ENCODE measurements at regions not wholly inside any gene's neighbourhood (a gene's known extent, or its start where the extent isn't known, plus 50 kb on each side); places are given as distances from the start of the nearest gene placed in this dataset.

DNA sequence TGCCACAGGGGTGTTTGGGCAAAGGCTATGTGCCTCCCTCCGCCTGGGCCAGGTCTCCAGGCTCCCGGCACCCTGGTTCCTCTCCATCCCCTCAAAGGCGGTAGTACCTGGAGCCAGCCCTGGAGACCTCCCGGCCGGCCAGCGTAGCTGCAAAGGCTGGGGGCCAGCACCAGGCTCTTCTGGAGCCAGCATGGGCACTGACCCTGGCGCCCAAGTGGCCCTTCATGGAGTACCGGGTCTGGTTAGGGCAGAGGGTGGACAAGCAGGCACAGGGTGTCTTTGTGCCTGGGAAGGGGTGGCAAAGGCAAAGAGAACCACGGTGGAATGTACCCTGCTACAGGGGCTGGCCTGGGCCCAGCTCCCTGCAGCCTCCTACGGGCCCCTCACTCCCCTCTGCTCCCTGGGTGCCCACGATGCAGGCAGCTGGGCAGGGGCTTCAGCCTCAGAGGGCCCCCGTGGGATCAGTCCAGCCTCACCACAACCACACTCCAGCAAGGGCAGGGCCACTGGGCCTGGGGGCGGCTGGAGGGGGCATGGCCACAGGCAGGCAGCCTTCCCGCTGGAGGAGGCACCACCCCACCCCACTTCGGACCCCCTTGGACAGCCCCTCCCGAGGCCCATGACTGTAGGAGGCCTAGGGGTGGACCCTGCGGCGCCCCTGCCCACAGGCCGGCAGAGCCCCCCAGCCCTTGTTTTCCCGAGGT, 112.9 kb upstream of the NKX1-1 start:
- TF ChIP-seq, protein P1, sequence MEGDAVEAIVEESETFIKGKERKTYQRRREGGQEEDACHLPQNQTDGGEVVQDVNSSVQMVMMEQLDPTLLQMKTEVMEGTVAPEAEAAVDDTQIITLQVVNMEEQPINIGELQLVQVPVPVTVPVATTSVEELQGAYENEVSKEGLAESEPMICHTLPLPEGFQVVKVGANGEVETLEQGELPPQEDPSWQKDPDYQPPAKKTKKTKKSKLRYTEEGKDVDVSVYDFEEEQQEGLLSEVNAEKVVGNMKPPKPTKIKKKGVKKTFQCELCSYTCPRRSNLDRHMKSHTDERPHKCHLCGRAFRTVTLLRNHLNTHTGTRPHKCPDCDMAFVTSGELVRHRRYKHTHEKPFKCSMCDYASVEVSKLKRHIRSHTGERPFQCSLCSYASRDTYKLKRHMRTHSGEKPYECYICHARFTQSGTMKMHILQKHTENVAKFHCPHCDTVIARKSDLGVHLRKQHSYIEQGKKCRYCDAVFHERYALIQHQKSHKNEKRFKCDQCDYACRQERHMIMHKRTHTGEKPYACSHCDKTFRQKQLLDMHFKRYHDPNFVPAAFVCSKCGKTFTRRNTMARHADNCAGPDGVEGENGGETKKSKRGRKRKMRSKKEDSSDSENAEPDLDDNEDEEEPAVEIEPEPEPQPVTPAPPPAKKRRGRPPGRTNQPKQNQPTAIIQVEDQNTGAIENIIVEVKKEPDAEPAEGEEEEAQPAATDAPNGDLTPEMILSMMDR (IDR thresholded peaks at IDR 0.05; ENCODE audit: borderline replicate concordance, insufficient read depth, low read depth, low read length) = no peak
- H3K4me3 ChIP-seq (ENCODE audit: low read depth, low read length) = no peak overlapping the region

DNA sequence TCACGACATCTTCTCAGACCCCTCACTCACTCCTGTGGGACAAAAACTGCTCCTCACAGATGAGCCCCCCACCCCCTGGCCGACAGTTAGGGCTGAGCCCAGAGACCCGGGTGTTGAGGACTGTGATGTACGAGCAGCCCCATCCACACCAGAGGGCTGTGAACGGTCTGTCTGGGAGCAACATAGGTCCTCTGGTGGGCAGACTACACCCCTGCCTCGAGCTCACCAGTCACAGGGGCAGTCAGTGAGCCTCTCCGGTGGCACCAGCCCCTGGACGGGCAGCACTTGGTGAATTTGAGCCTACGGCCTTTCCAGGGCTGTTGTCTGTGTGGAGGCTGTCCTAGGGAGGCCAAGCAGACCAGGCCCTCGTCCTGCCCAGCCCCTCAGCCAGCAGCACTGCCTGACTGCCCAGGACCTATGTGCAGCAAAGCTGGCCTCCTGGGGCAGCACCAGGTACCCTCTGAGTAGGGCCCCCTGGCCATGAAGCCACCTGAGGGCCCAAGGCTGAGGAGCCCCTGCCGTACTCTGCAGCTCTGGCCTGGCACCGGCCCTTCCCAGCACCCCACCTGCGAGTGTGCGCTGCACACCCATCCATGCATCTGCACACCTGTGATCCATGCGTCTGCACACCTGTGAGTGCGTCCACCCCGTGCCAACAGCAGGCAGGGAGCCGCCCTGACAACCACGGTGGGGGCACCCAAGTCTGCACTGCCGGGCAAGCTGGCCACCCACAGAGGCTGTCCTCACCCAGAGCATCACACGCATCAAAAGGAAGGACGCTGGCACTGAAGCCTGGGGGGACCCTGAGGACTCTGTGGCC, 111.6 kb upstream of the NKX1-1 start:
- TF ChIP-seq, protein P1 (IDR thresholded peaks at IDR 0.05; ENCODE audit: borderline replicate concordance, insufficient read depth, low read depth, low read length) = no peak
- no peak overlapping the region for H3K4me3 ChIP-seq (ENCODE audit: low read depth, low read length)

DNA sequence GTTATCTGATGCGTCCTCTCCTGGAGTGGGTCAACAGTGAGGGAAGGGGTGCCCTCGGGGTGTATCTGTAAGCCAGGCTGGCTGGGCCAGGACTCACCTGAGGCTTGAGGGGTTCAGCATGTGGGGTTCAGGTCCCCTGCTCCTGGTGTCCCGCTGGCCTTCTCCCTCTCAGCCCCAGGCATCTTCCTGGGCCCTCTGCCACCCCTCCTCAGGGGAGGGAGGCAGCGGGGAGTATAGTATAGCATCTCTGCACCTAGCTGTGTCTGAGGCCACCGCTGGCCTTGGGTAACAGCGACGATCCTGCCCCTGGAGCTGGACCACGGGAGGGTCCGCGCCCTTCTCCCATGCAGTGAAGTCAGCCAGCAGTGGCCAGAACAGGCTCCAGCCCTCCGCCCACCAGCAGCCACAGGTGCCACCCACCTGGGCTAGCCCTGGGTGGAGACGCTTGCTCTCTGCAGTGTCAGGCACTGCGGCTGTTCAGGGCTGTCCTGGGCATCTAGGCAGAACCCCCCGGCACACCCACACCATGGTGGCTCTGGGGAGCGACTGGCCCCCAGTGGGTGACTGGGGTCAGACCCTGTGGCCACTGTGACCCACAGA, 110.7 kb upstream of the NKX1-1 start:
- H3K4me3 ChIP-seq (ENCODE audit: low read depth, low read length) = no peak overlapping the region
- TF ChIP-seq, protein P1 (IDR thresholded peaks at IDR 0.05; ENCODE audit: borderline replicate concordance, insufficient read depth, low read depth, low read length) = no peak

DNA sequence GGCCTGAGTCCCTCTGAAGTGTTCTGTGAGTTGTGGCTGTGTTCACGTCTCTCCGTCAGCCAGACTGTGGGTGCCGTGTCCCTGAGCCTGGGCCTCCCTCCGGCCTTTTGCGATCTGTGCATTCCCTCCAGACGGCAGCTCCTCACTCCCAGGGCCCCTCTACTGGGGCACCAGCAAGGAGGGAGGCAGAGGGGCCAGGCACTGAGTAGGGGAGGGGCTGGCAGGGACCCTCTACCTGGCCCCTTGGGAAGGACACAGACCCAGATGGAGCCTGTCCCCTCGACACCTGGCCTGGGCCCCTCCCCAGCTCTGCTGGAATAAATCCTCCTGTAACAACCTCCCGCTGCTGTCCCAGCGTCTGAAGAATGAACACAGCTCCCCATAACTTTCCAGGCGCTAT, 110.0 kb upstream of the NKX1-1 start:
- TF ChIP-seq, protein P1 (IDR thresholded peaks at IDR 0.05; ENCODE audit: borderline replicate concordance, insufficient read depth, low read depth, low read length) = no peak
- no peak overlapping the region for H3K4me3 ChIP-seq (ENCODE audit: low read depth, low read length)

DNA sequence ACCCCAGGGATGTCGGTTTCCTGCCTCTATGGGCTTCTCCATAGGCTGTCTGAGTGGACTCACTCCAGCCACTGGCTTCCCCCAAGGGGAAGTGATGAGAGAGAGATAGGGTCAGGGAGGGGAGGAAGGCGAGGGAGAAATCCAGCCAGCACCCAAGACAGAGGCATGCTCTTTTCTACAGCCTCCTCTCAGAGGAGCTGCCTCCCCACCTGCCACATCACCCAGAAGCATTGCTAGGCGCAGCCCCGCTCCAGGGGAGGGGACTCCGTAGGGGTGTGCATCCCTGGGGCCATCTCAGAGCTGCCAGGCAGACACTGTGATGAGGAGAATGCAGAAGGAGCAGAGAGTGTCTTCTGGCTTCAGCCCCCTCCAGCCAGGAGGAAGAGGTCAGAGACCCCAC, 109.5 kb upstream of the NKX1-1 start:
- TF ChIP-seq, protein P1 (IDR thresholded peaks at IDR 0.05; ENCODE audit: borderline replicate concordance, insufficient read depth, low read depth, low read length) = no peak
- no peak overlapping the region for H3K4me3 ChIP-seq (ENCODE audit: low read depth, low read length)

DNA sequence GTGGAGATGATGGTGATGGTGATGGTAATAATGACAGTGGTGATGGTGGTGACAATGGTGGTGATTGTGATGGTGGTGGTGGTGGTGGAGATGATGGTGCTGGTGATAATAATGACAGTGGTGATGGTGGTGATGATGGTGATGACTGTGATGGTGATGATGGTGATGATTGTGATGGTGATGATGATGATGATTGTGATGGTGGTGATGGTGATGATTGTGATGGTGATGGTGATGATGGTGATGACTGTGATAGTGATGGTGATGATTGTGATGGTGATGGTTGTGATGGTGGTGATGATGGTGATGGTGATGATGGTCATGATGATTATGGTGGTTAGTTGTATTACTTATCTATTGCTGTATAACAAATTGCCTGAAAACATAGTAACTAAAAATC, 108.9 kb upstream of the NKX1-1 start:
- TF ChIP-seq, protein P1 (IDR thresholded peaks at IDR 0.05; ENCODE audit: borderline replicate concordance, insufficient read depth, low read depth, low read length) = no peak
- no peak overlapping the region for H3K4me3 ChIP-seq (ENCODE audit: low read depth, low read length)

Data from GM12875 (cell line).